Skeletal muscle satellite cell (primary cell): ENCODE measurements at regions not wholly inside any gene's neighbourhood (a gene's known extent, or its start where the extent isn't known, plus 50 kb on each side); places are given as distances from the start of the nearest gene placed in this dataset.

ENCODE experiments used
- H3K27me3 ChIP-seq: 2 replicates; pipeline ENCODE4 v1.7.0; 2013; ENCODE audit warnings: low read length; ENCODE audit not compliant: control insufficient read depth, insufficient read depth
- H3K36me3 ChIP-seq: 2 replicates; pipeline ENCODE4 v1.7.0; 2013; ENCODE audit warnings: mild to moderate bottlenecking, control low read depth, low read length; ENCODE audit not compliant: insufficient read depth
- H3K4me1 ChIP-seq: 2 replicates; pipeline ENCODE4 v1.7.0; 2013; ENCODE audit warnings: low read length; ENCODE audit not compliant: control insufficient read depth, insufficient read depth
- H3K4me2 ChIP-seq: 2 replicates; pipeline ENCODE4 v1.7.0; 2013; ENCODE audit warnings: mild to moderate bottlenecking, low read length
- H3K4me3 ChIP-seq: 2 replicates; pipeline ENCODE4 v1.7.0; 2013; ENCODE audit warnings: low read length
- H3K9ac ChIP-seq: 2 replicates; pipeline ENCODE4 v1.7.0; 2013; ENCODE audit warnings: mild to moderate bottlenecking, low read depth, low read length, moderate library complexity
- H3K9me3 ChIP-seq: replicated peaks from 2 replicates; pipeline ENCODE4 v1.7.0; 2013; ENCODE audit warnings: mild to moderate bottlenecking, control low read depth, low read length

DNA sequence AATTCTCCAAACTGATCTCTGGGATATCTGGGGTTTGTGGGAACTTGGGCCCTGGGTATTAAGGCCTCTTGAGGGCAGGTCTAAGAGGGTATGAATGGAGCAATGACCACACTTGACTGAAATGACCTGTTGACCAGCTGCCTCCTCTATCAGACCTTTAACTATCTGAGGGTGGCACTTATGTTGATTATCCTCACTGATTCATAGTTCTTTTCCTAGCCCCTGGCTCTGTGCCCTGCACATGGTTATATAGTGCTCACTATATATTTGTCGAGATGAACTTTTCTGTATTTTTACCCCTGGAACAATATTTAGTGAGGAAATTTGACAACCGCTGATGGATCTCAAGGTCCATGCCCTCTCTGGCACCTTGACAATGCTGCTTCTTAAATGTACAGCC is 305.5 kb upstream of the PLET1 start:
- Histone ChIP-seq H3K36me3 (no peaks in the 10 kb centered on the region), H3K4me2 (no peak overlapping the region), H3K9ac (no peak overlapping the region), H3K4me1 (peaks cover 15% of the 10 kb centered on the region), H3K9me3 (no peaks in the 10 kb centered on the region), H3K27me3 (no peaks in the 10 kb centered on the region), H3K4me3 (no peak overlapping the region)

DNA sequence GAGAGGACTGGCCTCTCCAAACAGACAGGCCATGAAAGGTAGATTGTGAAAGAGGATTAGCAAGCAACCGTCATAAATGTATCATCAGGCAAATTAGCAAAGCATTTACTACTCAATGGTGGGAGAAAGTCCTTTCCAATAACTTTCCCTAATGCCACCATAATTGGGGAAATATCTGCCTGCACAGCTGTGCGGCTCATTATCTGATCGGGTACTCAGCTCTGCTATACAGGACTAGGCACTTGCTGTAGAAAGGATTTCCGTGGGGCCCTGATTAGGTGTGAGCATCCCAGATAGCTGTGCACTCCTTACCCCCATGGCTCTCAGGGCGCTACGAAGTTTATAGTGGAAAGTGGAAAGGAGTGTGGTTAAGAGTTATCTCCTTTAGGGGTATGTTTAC is 309.7 kb upstream of the PLET1 start:
- Histone ChIP-seq H3K4me2 (no peak overlapping the region), H3K9ac (no peak overlapping the region), H3K4me1 (no peaks in the 10 kb centered on the region), H3K9me3 (no peaks in the 10 kb centered on the region), H3K36me3 (no peaks in the 10 kb centered on the region), H3K27me3 (no peaks in the 10 kb centered on the region), H3K4me3 (no peak overlapping the region)

DNA sequence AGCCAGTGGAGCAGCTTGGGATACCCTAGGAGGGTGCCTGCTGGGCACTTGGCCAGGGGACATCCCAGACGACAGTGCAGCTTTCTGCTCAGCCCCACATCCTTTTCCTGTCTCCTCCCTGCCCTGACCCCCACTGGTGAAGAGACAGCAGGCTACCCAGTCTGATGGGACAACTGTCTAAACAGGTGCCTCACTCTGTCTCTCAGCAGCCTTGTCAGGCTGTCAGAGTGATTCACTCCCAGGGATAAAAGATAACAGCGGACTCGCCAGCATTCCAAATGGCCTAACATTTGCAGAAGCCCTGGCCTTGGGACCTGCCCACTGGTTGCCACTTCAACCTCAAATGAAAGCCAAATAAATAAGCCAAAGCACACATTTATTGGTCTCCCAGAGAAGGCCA is 318.6 kb upstream of the PLET1 start:
- Histone ChIP-seq H3K36me3 (no peaks in the 10 kb centered on the region), H3K4me1 (peaks cover 42% of the 10 kb centered on the region), H3K27me3 (no peaks in the 10 kb centered on the region), H3K9me3 (no peaks in the 10 kb centered on the region), H3K4me3 (no peak overlapping the region), H3K9ac (no peak overlapping the region), H3K4me2 (no peak overlapping the region)

DNA sequence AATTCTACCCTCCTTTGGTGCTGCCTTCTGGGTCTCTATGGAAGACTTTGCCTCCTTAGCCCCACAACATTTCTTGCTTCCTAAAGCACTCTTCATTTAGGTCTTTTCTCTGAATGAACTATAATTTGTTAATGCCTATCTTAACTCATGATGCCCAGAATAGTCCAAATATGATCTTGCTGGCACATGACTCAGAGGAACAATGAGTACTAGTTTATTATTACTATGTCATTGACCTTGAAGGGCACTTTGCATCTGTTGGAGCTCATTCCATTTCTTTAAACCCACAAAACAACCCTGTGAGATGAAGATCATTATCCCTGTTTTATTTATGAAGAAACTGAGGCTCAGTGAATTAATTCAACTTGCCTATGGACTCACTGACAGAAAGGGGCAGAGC is 320.2 kb upstream of the PLET1 start:
- Histone ChIP-seq H3K4me2 (peak overlapping the region; percentile 22), H3K4me1 (peaks cover 42% of the 10 kb centered on the region), H3K9ac (peak overlapping the region; percentile 53), H3K4me3 (no peak overlapping the region), H3K9me3 (no peaks in the 10 kb centered on the region), H3K36me3 (no peaks in the 10 kb centered on the region), H3K27me3 (no peaks in the 10 kb centered on the region)

DNA sequence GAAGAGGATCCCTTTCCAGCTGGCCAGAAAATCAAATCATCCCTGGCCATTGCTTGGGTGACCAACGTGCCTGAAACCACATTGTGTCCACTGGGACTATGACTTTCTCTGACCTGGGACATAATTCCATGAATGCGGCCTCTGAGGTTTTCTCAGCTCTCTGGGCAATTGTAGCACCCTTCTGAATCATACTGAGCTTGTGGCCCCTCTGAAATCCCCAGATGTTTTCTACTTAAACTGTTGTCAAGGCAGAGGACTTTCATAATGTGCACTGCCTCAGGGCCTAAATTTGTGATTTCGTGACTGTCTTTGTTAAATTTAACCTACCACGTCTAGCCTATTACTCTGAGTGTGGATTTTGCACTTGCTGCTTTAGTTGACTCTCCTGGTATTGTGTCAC is 321.1 kb upstream of the PLET1 start:
- H3K4me2 ChIP-seq = no peak overlapping the region
- no peaks in the 10 kb centered on the region for H3K27me3 ChIP-seq
- H3K9ac ChIP-seq = peak overlapping the region; percentile 47
- no peaks in the 10 kb centered on the region for H3K9me3 ChIP-seq
- no peak overlapping the region for H3K4me3 ChIP-seq
- no peaks in the 10 kb centered on the region for H3K36me3 ChIP-seq
- peaks cover 42% of the 10 kb centered on the region for H3K4me1 ChIP-seq

DNA sequence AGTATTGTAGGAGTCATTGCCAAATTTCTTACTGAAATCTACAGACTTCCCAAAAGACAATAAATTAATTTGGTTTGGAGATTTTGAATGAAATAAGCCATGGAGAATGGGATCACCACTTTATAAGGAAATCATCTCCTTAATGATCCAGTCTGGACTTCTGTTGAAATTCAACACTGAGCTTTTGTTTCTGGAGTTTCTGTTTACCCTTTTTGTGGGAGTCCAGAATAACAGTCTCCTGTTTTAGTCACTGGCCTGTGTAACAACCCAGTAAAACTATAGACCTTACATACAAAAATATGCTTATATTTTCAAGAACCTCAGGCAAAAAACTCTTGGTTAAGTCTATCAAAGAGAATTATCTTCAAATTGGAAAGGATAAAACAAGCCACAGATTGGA is 321.7 kb upstream of the PLET1 start:
- Histone ChIP-seq H3K27me3 (no peaks in the 10 kb centered on the region), H3K9me3 (no peaks in the 10 kb centered on the region), H3K4me3 (no peak overlapping the region)

DNA sequence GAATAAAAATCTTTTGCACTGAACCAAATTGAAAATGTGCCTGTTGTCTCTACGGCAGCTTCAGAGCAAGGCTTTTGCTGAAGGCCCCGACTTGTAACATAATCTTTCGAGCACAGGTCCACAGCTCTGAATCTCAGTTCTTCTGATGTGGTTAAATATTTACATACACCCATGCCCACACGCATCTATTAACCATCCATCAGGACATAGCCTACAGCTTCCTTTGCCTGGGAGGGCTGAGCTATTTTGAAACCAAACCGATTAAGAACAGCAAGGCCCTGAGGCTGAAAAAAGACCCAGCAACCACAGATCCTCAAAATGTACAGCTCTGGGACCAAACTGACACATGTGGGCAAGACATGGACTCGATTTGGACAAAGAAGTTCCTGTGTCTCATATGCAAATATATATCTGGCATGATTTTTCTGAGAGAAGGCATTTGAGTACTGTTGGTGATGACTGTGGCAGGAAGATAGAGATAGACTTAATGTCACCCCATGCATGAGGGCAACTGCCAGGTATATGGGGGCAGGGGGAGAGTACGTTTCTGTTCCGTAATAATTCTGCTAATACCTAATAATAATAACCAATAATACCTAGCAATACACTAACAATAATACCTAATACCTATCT is 322.7 kb upstream of the PLET1 start:
- peaks cover 42% of the 10 kb centered on the region for H3K4me1 ChIP-seq
- no peak overlapping the region for H3K4me3 ChIP-seq
- H3K9ac ChIP-seq = no peak overlapping the region
- no peaks in the 10 kb centered on the region for H3K9me3 ChIP-seq
- no peaks in the 10 kb centered on the region for H3K27me3 ChIP-seq
- no peaks in the 10 kb centered on the region for H3K36me3 ChIP-seq
- no peak overlapping the region for H3K4me2 ChIP-seq

More for the DNA sequence above, 321.7 kb upstream of the PLET1 start:
- H3K9ac ChIP-seq = no peak overlapping the region
- no peaks in the 10 kb centered on the region for H3K36me3 ChIP-seq
- H3K4me1 ChIP-seq = peaks cover 42% of the 10 kb centered on the region
- H3K4me2 ChIP-seq = no peak overlapping the region

DNA sequence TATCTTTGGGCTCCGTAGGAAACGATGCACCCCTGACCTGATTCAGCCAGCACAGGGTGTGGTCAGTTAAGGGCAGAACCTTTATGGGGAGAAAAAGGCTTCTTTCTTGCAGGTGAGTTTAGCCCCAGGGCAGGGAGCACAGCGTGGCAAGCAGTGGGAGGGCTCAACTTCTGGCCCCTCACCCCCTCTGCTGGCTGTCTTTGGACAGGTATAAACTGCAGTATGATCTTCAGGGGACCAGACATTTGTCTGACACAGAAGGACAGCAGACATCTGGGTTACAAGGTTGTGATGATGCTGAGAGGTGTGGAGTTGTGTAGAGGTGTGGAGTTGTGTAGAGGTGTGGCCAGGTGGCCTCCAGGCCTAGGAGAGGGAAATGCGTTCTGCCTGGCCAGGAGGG is 324.0 kb upstream of the PLET1 start:
- Histone ChIP-seq H3K4me1 (peaks cover 35% of the 10 kb centered on the region), H3K9ac (no peak overlapping the region), H3K4me3 (no peak overlapping the region), H3K9me3 (no peaks in the 10 kb centered on the region), H3K27me3 (no peaks in the 10 kb centered on the region), H3K36me3 (no peaks in the 10 kb centered on the region), H3K4me2 (no peak overlapping the region)

DNA sequence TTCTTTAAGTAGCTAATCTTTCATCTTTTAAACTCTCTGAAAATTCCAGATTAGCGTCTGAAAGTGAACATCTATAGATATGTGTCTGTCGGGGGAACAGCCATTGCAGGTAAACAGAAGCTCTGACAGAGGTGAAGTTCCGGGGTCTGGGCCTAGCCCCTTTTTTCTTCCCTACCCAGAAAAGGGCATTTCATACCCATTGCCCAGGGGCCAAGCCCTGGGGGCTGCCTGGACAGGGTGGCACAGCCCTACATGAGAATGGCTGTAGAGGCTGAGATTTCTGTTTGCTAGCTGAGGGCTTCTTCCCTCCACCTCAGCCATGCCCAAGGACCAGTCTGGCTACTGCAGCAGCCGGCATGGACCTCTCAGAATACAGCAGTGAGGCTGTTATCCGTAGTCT is 327.0 kb upstream of the PLET1 start:
- no peaks in the 10 kb centered on the region for H3K9me3 ChIP-seq
- no peaks in the 10 kb centered on the region for H3K27me3 ChIP-seq
- peaks cover 17% of the 10 kb centered on the region for H3K4me1 ChIP-seq
- no peak overlapping the region for H3K9ac ChIP-seq
- no peaks in the 10 kb centered on the region for H3K36me3 ChIP-seq
- no peak overlapping the region for H3K4me2 ChIP-seq
- H3K4me3 ChIP-seq = no peak overlapping the region

DNA sequence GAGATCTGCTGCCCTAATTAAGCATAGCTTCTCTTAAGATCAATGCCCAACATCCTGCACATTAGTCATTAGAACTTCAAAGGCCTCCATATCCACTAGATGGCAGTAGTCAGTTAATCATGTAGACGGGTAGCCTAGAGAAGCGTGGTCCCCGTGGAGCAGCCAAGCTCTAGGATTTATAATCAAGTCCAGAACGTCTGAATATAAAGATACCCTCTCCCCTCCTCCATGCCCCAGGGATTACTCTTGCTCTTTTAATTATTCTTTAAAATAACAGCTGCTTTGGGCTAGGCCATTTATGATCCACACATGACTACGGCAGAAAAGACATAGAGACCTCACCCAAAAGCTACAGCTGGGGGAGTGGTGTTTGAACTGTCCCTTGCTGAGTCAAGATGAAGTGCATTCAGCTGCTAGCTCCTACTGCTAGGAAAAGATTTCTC is 327.6 kb upstream of the PLET1 start:
- Histone ChIP-seq H3K27me3 (no peaks in the 10 kb centered on the region), H3K9me3 (no peaks in the 10 kb centered on the region), H3K36me3 (no peaks in the 10 kb centered on the region), H3K9ac (no peak overlapping the region), H3K4me3 (no peak overlapping the region), H3K4me1 (peaks cover 14% of the 10 kb centered on the region), H3K4me2 (no peak overlapping the region)

DNA sequence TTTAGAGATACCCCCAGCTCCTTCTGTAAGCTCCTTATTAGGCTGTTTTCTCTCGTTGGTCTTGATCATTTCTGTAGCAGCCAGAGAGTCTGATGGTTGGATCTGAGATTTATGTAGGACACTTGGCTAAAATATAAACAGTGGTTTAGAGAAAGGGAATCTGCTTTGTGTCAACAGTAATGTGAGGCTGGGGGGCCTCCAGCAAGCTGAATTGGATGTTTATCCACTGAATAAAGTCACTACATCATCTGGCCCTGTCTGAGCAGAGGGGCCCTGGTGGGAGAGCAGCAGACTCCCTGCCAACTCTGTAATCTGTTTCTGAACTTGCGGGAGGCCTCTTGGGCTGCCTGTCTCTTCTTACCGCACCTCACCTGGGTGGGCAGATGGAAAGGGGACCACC is 328.5 kb upstream of the PLET1 start:
- no peaks in the 10 kb centered on the region for H3K27me3 ChIP-seq

DNA sequence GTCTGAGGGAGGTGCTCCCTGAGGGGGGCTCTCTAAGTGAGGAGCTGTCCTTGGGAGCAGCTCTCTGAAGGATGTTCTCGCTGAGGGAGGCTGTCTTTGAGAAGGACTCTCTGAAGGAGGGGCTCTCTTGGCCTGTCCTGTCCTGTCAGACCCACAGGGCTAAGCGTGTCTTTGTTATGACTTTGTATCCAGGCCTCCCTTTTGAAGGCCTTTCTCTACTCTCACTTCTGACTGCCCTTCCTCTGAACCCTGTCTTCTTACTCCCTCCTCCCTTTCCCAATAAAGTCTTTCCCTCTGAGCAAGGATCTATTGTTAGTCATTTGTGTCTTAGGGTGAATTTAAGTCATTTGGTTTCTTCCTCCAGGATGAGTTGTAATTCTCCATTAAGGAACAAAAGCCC is 330.1 kb upstream of the PLET1 start:
- Histone ChIP-seq H3K9ac (no peak overlapping the region), H3K27me3 (no peaks in the 10 kb centered on the region), H3K4me2 (no peak overlapping the region), H3K4me1 (peaks cover 14% of the 10 kb centered on the region), H3K36me3 (no peaks in the 10 kb centered on the region), H3K9me3 (no peaks in the 10 kb centered on the region), H3K4me3 (no peak overlapping the region)

More for the DNA sequence above, 328.5 kb upstream of the PLET1 start:
- Histone ChIP-seq H3K4me3 (no peak overlapping the region), H3K4me2 (no peak overlapping the region), H3K36me3 (no peaks in the 10 kb centered on the region), H3K9ac (no peak overlapping the region), H3K9me3 (no peaks in the 10 kb centered on the region), H3K4me1 (peaks cover 14% of the 10 kb centered on the region)
